Mesenchymal stem cell (in vitro differentiated cells and primary cell): ENCODE measurements at regions not wholly inside any gene's neighbourhood (a gene's known extent, or its start where the extent isn't known, plus 50 kb on each side); places are given as distances from the start of the nearest gene placed in this dataset.

Experiments used
- DNase-seq: peaks from one replicate; pipeline ENCODE4 v3.0.0-alpha.2; 2013
- H2AFZ ChIP-seq: one replicate; pipeline ENCODE4 v1.6.1; 2013; ENCODE audit warnings: low read depth, mild to moderate bottlenecking, control low read depth, inconsistent platforms, low read length, moderate library complexity
- H2AK5ac ChIP-seq: 2 replicates; pipeline ENCODE4 v1.6.1; 2013; ENCODE audit warnings: low read length, moderate library complexity, mild to moderate bottlenecking, inconsistent platforms; ENCODE audit not compliant: severe bottlenecking
- H2BK120ac ChIP-seq: one replicate; pipeline ENCODE4 v1.6.1; 2013; ENCODE audit warnings: low read depth, mild to moderate bottlenecking, inconsistent platforms, low read length, moderate library complexity
- H2BK12ac ChIP-seq, 2 experiments: one replicate each; pipeline ENCODE4 v1.6.1; 2013; ENCODE audit warnings: inconsistent platforms in 2 of 2, low read length in 2 of 2, mild to moderate bottlenecking in 2 of 2, moderate library complexity in 2 of 2, control low read depth in 1 of 2
- H2BK15ac ChIP-seq: one replicate; pipeline ENCODE4 v1.6.1; 2013; ENCODE audit warnings: mild to moderate bottlenecking, low read depth, inconsistent platforms; ENCODE audit not compliant: poor library complexity, severe bottlenecking
- H2BK5ac ChIP-seq: 2 replicates; pipeline ENCODE4 v1.6.1; 2013; ENCODE audit warnings: low read depth, mild to moderate bottlenecking, low read length, control low read depth, inconsistent platforms; ENCODE audit not compliant: poor library complexity, severe bottlenecking
- H3K14ac ChIP-seq, 2 experiments: one replicate each; pipeline ENCODE4 v1.6.1; 2013; ENCODE audit warnings: inconsistent platforms in 2 of 2, low read length in 2 of 2, control low read depth in 1 of 2, mild to moderate bottlenecking in 1 of 2, moderate library complexity in 1 of 2
- H3K18ac ChIP-seq, 2 experiments: one replicate each; pipeline ENCODE4 v1.6.1; 2013; ENCODE audit warnings: inconsistent platforms in 2 of 2, low read length in 2 of 2, control low read depth in 1 of 2, low read depth in 1 of 2, mild to moderate bottlenecking in 1 of 2
- H3K23ac ChIP-seq, 2 experiments: one replicate each; pipeline ENCODE4 v1.6.1; 2013; ENCODE audit warnings: inconsistent platforms in 2 of 2, low read length in 2 of 2, mild to moderate bottlenecking in 2 of 2, moderate library complexity in 2 of 2, control low read depth in 1 of 2
- H3K27ac ChIP-seq: 2 replicates; pipeline ENCODE4 v1.5.1; 2013; ENCODE audit warnings: mild to moderate bottlenecking, moderate library complexity, low read length, control low read depth, inconsistent platforms; ENCODE audit not compliant: poor library complexity, severe bottlenecking
- H3K27me3 ChIP-seq, 2 experiments: 2 replicates each; pipeline versions ENCODE4 v1.6.1 to v1.7.0; 2013; ENCODE audit warnings: low read length in 2 of 2, mild to moderate bottlenecking in 2 of 2, moderate library complexity in 2 of 2, control low read depth in 1 of 2, inconsistent platforms in 1 of 2; ENCODE audit not compliant: control insufficient read depth in 1 of 2, insufficient read depth in 1 of 2
- H3K36me3 ChIP-seq, 2 experiments: 2 replicates each; pipeline versions ENCODE4 v1.6.1 to v1.7.0; 2013; ENCODE audit warnings: low read length in 2 of 2, control low read depth in 1 of 2, inconsistent platforms in 1 of 2, low read depth in 1 of 2, mild to moderate bottlenecking in 1 of 2; ENCODE audit not compliant: insufficient read depth in 2 of 2, control insufficient read depth in 1 of 2
- H3K4ac ChIP-seq, 2 experiments: one replicate each; pipeline ENCODE4 v1.6.1; 2013; ENCODE audit warnings: inconsistent platforms in 2 of 2, low read length in 2 of 2, mild to moderate bottlenecking in 2 of 2, moderate library complexity in 2 of 2, control low read depth in 1 of 2, low read depth in 1 of 2
- H3K4me1 ChIP-seq: 2 replicates; pipeline ENCODE4 v1.6.1; 2013; ENCODE audit warnings: low read depth, low read length, control low read depth; ENCODE audit not compliant: control insufficient read depth, insufficient read depth
- H3K4me2 ChIP-seq: 2 replicates; pipeline ENCODE4 v1.6.1; 2013; ENCODE audit warnings: low read length, mild to moderate bottlenecking, inconsistent platforms; ENCODE audit not compliant: poor library complexity, severe bottlenecking
- H3K4me3 ChIP-seq, 2 experiments: 2 replicates each; pipeline versions ENCODE4 v1.5.1 to v1.7.0; 2013; ENCODE audit warnings: low read length in 2 of 2, mild to moderate bottlenecking in 2 of 2, control low read depth in 1 of 2, low read depth in 1 of 2; ENCODE audit not compliant: insufficient read depth in 1 of 2
- H3K79me1 ChIP-seq: replicated peaks from 2 replicates; pipeline ENCODE4 v1.6.1; 2013; ENCODE audit warnings: mild to moderate bottlenecking, control low read depth, low read length, inconsistent platforms; ENCODE audit not compliant: poor library complexity, severe bottlenecking
- H3K9ac ChIP-seq: 2 replicates; pipeline ENCODE4 v1.7.0; 2013; ENCODE audit warnings: mild to moderate bottlenecking, low read length, moderate library complexity
- H3K9me3 ChIP-seq: 2 replicates; pipeline ENCODE4 v1.7.0; 2013; ENCODE audit warnings: mild to moderate bottlenecking, low read length; ENCODE audit not compliant: control insufficient read depth
- H4K8ac ChIP-seq: one replicate; pipeline ENCODE4 v1.6.1; 2013; ENCODE audit warnings: inconsistent platforms, mild to moderate bottlenecking, low read length, moderate library complexity
- H4K91ac ChIP-seq: one replicate; pipeline ENCODE4 v1.6.1; 2013; ENCODE audit warnings: mild to moderate bottlenecking, low read length, inconsistent platforms
- WGBS: methylation state at CpG from one replicate; pipeline ENCODE4 v1.1.7; 2013; ENCODE audit warnings: mixed read lengths; 5-methylcytosine and 5-hydroxymethylcytosine counted together

DNA sequence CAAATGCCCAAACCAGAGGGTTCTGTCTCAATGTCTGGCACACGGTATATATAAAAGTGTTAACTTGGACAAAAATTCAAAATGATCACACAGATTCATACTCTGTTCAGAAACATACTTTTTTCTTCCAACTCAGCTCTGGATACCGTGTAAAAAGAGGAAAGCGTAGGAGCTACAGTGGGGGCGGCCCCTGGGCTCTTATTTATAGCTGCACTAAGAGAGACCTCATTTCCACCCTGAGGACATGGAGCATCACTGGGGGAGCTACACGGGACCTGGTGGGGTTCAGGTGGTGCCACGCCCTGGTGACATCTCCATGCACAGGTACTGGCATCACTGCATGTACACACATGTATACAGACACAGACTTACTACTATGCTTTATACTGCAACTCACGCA, 185.9 kb upstream of the FOXQ1 start:
- no peak overlapping the region for H3K23ac ChIP-seq
- 89% methylated on average over 7 of the region's 7 CpGs for WGBS
- H3K9me3 ChIP-seq = no peaks in the 10 kb centered on the region
- no peak for DNase-seq
- H3K4ac ChIP-seq = no peak overlapping the region
- no peak overlapping the region for H3K18ac ChIP-seq
- H3K27ac ChIP-seq = no peak overlapping the region
- peaks cover 0 to 6% of the 10 kb centered on the region in 2 experiments for H3K27me3 ChIP-seq
- no peak overlapping the region for H4K91ac ChIP-seq
- no peak overlapping the region for H3K9ac ChIP-seq
- no peaks in the 10 kb centered on the region for H3K79me1 ChIP-seq
- no peak overlapping the region for H2AK5ac ChIP-seq
- no peak overlapping the region for H2BK15ac ChIP-seq
- H2AFZ ChIP-seq = no peak overlapping the region
- no peak overlapping the region for H2BK12ac ChIP-seq
- H3K4me1 ChIP-seq = no peaks in the 10 kb centered on the region
- H3K14ac ChIP-seq = no peak overlapping the region
- no peak overlapping the region for H3K4me2 ChIP-seq
- H3K36me3 ChIP-seq = no peaks in the 10 kb centered on the region
- no peak overlapping the region for H2BK120ac ChIP-seq
- H3K4me3 ChIP-seq = no peak overlapping the region
- H4K8ac ChIP-seq = no peak overlapping the region
- no peak overlapping the region for H2BK5ac ChIP-seq

- no peaks in the 10 kb centered on the region for H3K9me3 ChIP-seq
- H3K36me3 ChIP-seq = no peaks in the 10 kb centered on the region
- WGBS = 90% methylated on average over 7 of the region's 8 CpGs
- no peak overlapping the region for H3K14ac ChIP-seq
- H3K4me2 ChIP-seq = no peak overlapping the region
- H4K8ac ChIP-seq = peak overlapping the region; percentile 16
- no peak overlapping the region for H2AFZ ChIP-seq
- H2BK120ac ChIP-seq = no peak overlapping the region
- H3K9ac ChIP-seq = no peak overlapping the region
- H2BK5ac ChIP-seq = no peak overlapping the region
- H4K91ac ChIP-seq = peak overlapping the region; percentile 47
- H3K27ac ChIP-seq = no peak overlapping the region
- H3K18ac ChIP-seq = no peak overlapping the region
- H3K4me1 ChIP-seq = no peaks in the 10 kb centered on the region
- H3K27me3 ChIP-seq = peaks cover 0 to 6% of the 10 kb centered on the region in 2 experiments
- H3K4ac ChIP-seq = no peak overlapping the region
- no peaks in the 10 kb centered on the region for H3K79me1 ChIP-seq
- no peak overlapping the region for H2AK5ac ChIP-seq
- no peak overlapping the region for H2BK15ac ChIP-seq
- no peak for DNase-seq
- H3K23ac ChIP-seq = no peak overlapping the region
- H2BK12ac ChIP-seq = no peak overlapping the region
- H3K4me3 ChIP-seq = no peak overlapping the region
Observed at GRCh38 chr6:1125297-1125696, 186.6 kb upstream of the FOXQ1 start.

- Histone ChIP-seq H3K27ac (no peak overlapping the region), H3K36me3 (no peaks in the 10 kb centered on the region), H3K14ac (no peak overlapping the region)
Observed at GRCh38 chr6:1124885-1125284, 187.0 kb upstream of the FOXQ1 start.

GRCh38 chr6:1123386-1124375, 188.2 kb upstream of the FOXQ1 start:
- Histone ChIP-seq H3K4me3 (no peak overlapping the region), H3K23ac (no peak overlapping the region), H3K4me1 (no peaks in the 10 kb centered on the region), H3K18ac (no peak overlapping the region), H3K4me2 (no peak overlapping the region), H3K36me3 (no peaks in the 10 kb centered on the region), H2BK5ac (no peak overlapping the region), H3K9me3 (no peaks in the 10 kb centered on the region), H2BK15ac (no peak overlapping the region), H4K8ac (no peak overlapping the region), H3K9ac (no peak overlapping the region), H3K4ac (no peak overlapping the region), H2BK12ac (no peak overlapping the region), H3K27me3 (peaks cover 0 to 6% of the 10 kb centered on the region in 2 experiments), H2BK120ac (no peak overlapping the region), H2AFZ (no peak overlapping the region), H3K14ac (no peak overlapping the region), H3K27ac (no peak overlapping the region), H4K91ac (no peak overlapping the region), H3K79me1 (no peaks in the 10 kb centered on the region), H2AK5ac (no peak overlapping the region)
- 80% methylated on average over 5 of the region's 5 CpGs for WGBS
- no peak for DNase-seq

More at GRCh38 chr6:1124885-1125284, 187.0 kb upstream of the FOXQ1 start:
- no peak overlapping the region for H2AK5ac ChIP-seq
- 82% methylated on average over 5 of the region's 6 CpGs for WGBS
- no peak overlapping the region for H4K91ac ChIP-seq
- DNase-seq = no peak
- peaks cover 0 to 6% of the 10 kb centered on the region in 2 experiments for H3K27me3 ChIP-seq
- no peak overlapping the region for H3K4ac ChIP-seq
- no peak overlapping the region for H3K4me2 ChIP-seq
- H3K9me3 ChIP-seq = no peaks in the 10 kb centered on the region
- no peak overlapping the region for H2BK15ac ChIP-seq
- H3K79me1 ChIP-seq = no peaks in the 10 kb centered on the region
- no peak overlapping the region for H2BK12ac ChIP-seq
- H3K23ac ChIP-seq = no peak overlapping the region
- H4K8ac ChIP-seq = no peak overlapping the region
- no peak overlapping the region for H3K18ac ChIP-seq
- H2BK5ac ChIP-seq = no peak overlapping the region
- H3K4me3 ChIP-seq = no peak overlapping the region
- no peak overlapping the region for H2BK120ac ChIP-seq
- no peak overlapping the region for H3K9ac ChIP-seq
- no peaks in the 10 kb centered on the region for H3K4me1 ChIP-seq
- H2AFZ ChIP-seq = no peak overlapping the region
